Endothelial cell of hepatic sinusoid (primary cell): ENCODE measurements at regions not wholly inside any gene's neighbourhood (a gene's known extent, or its start where the extent isn't known, plus 50 kb on each side); places are given as distances from the start of the nearest gene placed in this dataset.
"Not testable (repeated sequence)": the region's sequence is repeated elsewhere in the genome, so short reads cannot be mapped to it uniquely, and the experiment has no call there.

ENCODE experiments used
- in situ Hi-C: cut with HindIII; loops from 2 replicates; pipeline ENCODE4 v1.10.0; 2017; ENCODE audit warnings: low sequenced_read_pairs

- in situ Hi-C loops, result no loop called here
Observed at GRCh38 chr1:182170891-182171461, 109.5 kb upstream of the ZNF648 start.

GRCh38 chr1:182169203-182169602 is 107.7 kb upstream of the ZNF648 start:
- in situ Hi-C loops, result no loop called here

DNA sequence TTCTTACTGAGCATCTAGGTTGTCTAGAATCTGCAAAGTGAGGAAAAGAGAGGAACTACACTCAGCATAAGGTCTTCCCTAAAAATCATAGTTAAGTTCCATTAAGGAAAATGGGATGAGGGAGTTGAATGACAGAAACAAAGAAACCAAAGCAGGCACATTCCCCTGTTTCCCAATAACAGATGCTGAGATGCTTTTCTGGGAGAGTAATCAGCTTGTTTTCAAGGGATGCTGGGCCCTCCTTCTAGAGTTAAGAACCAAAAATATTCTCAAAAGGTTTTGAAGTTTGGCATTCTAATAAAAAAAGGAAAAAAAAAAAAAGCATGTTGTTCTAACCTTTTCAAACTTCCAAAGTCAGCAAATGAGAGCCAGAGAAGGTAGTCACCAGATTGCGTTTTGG is 105.2 kb upstream of the ZNF648 start:
- in situ Hi-C loops, result no loop called here

GRCh38 chr1:182166321-182166720 is 104.8 kb upstream of the ZNF648 start:
- in situ Hi-C loops, result no loop called here

DNA sequence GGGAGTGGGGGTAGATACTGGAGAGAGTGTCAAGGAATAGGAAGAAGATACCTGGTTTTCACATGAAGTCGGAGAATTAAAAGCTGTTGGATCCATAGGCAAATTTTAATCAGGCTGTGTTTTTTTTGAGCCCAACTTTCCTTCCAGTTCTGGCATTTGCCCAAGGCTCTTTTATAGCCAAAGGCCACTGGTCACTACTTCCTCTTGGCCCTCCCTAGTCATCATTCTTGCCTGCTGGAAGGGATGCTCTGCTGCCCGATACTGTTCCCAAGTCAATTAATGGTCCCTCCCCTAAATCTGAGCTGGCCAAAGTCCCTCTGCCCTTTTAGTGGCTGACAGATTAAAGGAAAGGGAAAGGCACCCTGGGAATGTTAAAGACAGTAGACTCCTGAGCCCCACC is 102.8 kb upstream of the ZNF648 start:
- in situ Hi-C loops, result no loop called here

DNA sequence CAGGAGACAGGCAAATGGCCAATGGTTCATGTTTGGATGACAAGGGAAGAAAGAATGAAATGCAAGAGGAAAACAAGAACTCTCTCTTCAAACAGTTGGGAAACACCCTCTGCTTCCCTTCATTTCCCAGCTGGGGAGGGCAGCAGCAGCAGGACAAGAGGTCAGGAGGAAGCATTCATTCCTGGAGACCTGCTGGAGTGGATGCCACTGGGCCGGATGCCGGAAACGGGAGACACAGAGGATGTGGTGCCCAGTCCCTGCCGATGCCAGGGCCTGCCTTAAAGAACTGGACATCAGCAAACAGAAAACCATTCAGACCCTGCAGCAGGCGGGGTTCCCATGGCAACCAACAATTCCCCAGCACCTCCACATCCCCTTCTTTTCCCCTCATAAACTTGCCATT is 102.3 kb upstream of the ZNF648 start:
- in situ Hi-C loops, result no loop called here

- in situ Hi-C loops, result no loop called here
Observed at GRCh38 chr1:182159443-182159842, 97.9 kb upstream of the ZNF648 start.

DNA sequence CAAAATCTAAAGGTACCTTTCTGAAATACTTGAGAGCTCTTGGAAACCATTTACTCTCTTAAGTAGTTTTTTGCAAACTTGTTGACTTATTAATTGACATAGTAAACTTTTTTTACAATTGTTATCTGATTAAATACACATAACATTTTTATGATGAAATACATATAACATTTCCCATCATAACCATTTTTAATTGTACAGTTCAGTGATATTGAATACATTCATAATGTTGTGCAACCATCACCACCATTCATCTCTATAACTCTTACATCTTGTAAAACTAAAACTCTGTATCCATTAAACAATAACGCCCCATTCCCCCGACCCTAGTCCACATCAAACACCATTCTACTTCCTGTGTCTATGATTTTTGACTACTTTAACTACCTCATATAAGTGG is 95.7 kb upstream of the ZNF648 start:
- in situ Hi-C loops, result no loop called here

DNA sequence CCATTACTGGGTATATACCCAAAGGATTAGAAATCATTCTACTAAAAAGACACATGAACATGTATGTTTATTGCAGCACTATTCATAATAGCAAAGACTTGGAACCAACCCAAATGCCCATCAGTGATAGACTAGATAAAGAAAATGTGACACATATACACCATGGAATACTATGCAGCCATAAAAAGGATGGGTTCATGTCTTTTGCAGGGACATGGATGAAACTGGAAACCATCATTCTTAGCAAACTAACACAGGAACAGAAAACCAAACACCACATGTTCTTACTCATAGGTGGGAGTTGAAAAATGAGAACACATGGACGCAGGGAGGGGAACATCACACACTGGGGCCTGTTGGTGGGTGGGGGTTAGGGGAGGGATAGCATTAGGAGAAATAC is 92.9 kb upstream of the ZNF648 start:
- in situ Hi-C loops, result not testable (repeated sequence)

GRCh38 chr1:182149411-182149965 is 88.0 kb upstream of the ZNF648 start:
- in situ Hi-C loops, result no loop called here

DNA sequence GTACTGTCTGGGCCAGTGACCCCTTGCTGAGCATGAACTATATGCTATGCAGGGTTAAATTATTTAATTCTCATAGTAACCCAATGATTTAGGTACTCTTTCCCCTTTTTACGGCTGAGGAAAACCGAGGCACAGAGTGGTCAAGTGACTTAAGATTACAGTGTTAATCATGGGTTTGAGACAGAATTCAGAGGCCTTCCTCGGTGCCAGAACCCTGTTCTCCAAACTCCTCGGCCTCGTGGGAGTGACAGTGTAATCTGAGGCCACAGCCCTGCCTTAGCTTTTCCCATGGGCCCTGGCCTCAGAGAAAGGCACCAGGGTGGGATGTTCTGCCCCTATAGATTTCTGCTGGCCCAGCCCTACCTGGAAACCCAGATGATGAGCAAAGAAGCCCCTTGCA is 86.4 kb upstream of the ZNF648 start:
- in situ Hi-C loops, result no loop called here

DNA sequence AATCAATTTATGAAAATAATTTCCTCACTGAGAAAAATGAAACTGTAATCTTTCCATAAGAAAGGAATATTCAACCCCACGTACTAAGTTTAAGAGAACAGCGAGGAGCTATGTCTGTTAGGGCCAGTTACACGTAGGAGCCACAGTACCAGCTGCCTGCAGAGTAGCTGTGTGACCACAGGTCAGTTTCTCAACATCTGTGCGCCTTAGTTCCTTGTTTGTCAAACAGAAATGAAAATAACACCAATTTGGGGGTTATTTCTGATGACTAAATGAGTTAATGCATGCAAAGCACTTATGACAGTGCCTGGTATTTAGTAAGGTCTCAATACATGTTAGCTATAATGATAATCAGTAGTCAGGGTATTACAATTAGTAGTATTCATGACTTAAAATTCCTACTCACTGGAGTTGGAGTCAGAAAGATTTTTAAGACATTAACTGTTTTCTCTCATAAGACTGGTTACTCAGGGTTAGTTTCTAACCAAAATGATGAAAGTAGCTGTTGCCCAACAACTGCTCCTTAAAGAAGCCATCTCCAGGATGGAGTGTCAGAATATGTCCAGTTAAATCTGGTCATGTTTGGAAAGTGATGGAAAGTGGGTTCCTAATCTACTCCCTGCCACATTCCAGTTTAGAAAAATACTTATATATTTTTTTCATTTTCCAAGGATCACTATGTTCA is 85.8 kb upstream of the ZNF648 start:
- in situ Hi-C loops, result no loop called here

DNA sequence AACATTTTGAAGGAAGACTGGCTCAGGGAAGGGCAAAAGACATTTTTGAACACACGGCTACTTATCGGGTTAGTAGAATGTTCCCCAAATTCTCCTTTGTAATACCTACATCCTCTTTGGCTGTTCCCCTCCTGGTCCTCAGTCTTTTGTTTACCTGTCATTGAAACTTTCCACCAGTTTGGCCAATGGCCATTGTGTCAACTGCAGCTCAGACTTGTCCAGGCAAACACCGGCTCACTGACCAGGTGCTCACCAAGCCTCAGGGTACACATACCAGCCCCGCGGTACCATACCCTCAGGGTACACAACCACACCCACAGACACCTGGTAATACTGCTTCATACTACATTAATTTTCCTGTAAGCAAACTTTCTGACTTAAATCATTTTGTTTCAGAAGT is 84.8 kb upstream of the ZNF648 start:
- in situ Hi-C loops, result no loop called here

DNA sequence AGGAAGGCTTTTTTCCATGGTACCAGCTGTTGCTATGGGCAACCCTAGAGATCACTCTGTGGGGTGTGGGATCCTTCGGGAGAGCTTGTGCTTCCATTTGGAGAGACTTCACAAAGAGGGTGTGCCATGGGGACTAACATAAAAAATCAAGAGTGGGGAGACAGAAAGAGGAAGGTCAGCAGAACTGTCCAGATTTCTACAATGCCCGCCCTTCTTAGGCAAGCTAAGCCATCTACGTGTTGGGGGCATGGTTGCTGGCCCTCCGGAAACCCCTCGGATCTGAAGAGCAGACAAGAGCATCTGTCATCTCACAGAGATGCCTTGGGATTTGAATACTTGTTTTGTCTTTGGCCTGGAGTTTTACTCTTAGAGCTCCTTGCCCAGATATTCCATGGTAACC is 83.9 kb upstream of the ZNF648 start:
- in situ Hi-C loops, result no loop called here

GRCh38 chr1:182144646-182145030 is 83.1 kb upstream of the ZNF648 start:
- in situ Hi-C loops, result loop anchor here (5.0 kb wide), 1 partner anchor 253 kb away; no protein-coding TSS in a partner anchor

DNA sequence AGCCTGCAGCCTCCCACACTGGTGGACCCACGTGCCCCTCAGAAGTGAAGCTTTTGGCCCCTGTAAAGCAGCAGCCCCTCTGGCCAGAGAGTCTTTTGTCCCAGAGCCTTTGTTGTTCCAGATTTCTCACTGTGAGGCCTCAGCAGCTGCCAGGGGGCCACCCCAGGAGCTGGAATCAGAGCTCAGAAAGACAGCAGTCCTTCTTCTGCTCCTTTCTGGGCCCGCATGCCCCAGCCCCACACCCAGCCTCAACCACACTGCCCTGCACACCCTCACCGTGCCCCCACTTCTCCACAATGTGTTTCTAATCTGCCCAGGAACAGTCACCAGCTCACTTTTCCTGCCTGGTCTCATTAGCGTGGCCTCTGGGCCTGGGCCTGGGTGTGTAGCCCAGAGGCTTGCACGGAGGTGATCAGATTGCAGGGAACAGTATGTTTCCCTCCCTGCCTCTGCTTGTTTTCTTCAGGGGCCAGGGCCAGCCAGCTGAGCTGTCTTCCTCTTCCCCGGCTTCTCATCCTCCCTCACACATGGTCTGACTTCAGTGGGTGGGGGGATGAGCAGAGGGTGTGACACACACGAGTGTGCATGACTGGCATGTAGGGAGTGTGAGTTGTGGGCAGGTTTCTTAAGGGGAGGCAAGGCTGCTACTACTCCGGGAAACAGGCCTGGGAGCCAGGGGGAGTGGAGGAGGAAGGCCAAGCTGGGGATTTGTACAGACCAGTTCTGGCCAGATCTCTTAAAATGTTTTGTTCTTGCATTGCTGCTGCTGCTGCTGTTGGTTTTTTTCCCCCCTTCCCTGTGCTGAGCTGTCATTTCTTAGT is 82.5 kb upstream of the ZNF648 start:
- in situ Hi-C loops, result loop anchor here (5.0 kb wide), 1 partner anchor 253 kb away; no protein-coding TSS in a partner anchor

- in situ Hi-C loops, result loop anchor here (5.0 kb wide), 1 partner anchor 254 kb away; no protein-coding TSS in a partner anchor
Observed at GRCh38 chr1:182143154-182143657, 81.7 kb upstream of the ZNF648 start.

DNA sequence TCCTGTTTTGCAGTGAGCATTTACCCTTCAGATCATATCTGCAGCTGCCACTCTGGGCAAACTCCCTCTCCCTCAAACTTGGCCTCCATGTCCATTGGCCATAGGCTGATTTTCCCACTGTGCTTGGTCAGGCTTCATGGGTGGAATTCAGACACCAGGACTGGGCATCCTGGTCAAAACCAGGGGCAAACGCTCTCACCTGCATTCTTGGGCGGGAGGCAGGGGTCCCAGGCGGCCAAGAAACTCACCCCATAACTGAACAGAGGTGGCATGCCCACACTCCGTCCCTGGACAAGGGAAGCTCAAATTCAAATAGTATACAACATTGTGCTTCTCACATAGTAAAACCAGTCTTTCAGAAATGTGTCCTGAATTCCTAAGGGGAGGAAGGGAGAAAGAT is 81.1 kb upstream of the ZNF648 start:
- in situ Hi-C loops, result loop anchor here (5.0 kb wide), 1 partner anchor 255 kb away; no protein-coding TSS in a partner anchor

DNA sequence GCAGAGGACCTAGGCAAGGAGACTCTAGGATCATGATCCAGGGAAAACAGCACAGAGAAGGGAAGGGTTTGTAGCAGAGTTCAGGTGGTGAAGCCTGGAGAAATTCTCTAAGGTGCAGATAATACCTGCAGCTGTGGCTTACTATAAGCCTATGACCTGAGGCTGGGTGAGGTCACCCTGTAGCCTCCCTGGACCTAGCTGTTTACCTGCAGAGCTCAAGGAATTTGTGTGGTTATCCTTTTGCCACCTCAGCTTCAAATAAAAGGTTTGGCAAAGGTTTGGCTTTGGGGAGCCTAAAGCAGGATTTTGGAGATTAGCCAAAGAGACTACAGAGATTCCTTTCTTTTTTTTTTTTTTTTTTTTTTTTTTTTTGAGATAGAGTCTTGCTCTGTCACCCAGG is 79.5 kb upstream of the ZNF648 start:
- in situ Hi-C loops, result loop anchor here (5.0 kb wide), 1 partner anchor 256 kb away; no protein-coding TSS in a partner anchor

- in situ Hi-C loops, result no loop called here
Observed at GRCh38 chr1:182139496-182139895, 78.0 kb upstream of the ZNF648 start.

DNA sequence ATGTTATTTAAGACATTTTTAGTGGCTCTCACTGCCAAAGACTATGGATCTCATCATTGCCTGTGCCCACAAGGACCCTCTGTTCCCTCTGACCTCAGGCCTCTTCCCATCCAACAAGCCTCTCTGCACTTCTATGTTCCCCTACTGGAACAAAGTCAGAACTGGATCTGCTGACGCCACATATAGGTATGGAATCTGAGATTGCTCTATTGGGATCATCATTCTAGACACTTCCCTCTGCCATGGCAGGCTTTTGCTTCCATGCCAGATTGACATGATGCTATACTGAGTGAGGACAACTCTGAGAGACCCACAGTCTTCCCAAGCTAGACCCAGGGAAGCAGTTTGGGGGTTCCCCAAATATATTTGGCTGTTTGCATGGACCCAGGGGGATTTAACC is 76.0 kb upstream of the ZNF648 start:
- in situ Hi-C loops, result no loop called here
